Lung (tissue), 11 donors: ENCODE measurements at regions not wholly inside any gene's neighbourhood (a gene's known extent, or its start where the extent isn't known, plus 50 kb on each side); places are given as distances from the start of the nearest gene placed in this dataset.
"Not testable (repeated sequence)": the region's sequence is repeated elsewhere in the genome, so short reads cannot be mapped to it uniquely, and the experiment has no call there.

ENCODE experiments used
- ATAC-seq: fragments of 200-7000 bp; cut with Tn5 transposase; one replicate; pipeline ENCODE4 v1.9.1; 2020; ENCODE audit warnings: moderate number of reproducible peaks; ENCODE audit not compliant: insufficient read depth, low FRiP score
- DNase-seq, 3 donors: peaks; one replicate each; pipeline ENCODE4 v3.0.0-alpha.2; 2013 to 2017
- H3K27ac ChIP-seq, 2 donors: one replicate each; pipeline ENCODE4 v1.5.1; 2013; ENCODE audit warnings: mild to moderate bottlenecking in 2 of 2, moderate library complexity in 2 of 2, control low read depth in 1 of 2, inconsistent platforms in 1 of 2, low read depth in 1 of 2, low read length in 1 of 2
- H3K27me3 ChIP-seq, 3 donors: one replicate each; pipeline ENCODE4 v1.5.1; 2013; ENCODE audit warnings: low read length in 2 of 3; ENCODE audit not compliant: control insufficient read depth in 3 of 3, insufficient read depth in 3 of 3
- H3K36me3 ChIP-seq, 4 donors: one replicate each; pipeline ENCODE4 v1.5.1; 2013; ENCODE audit warnings: low read length in 4 of 4, mild to moderate bottlenecking in 1 of 4, moderate library complexity in 1 of 4; ENCODE audit not compliant: control insufficient read depth in 4 of 4, insufficient read depth in 4 of 4
- H3K4me1 ChIP-seq, 5 donors: one replicate each; pipeline ENCODE4 v1.5.1; 2013; ENCODE audit warnings: low read length in 5 of 5, mild to moderate bottlenecking in 2 of 5, moderate library complexity in 1 of 5; ENCODE audit not compliant: control insufficient read depth in 5 of 5, insufficient read depth in 5 of 5
- H3K4me3 ChIP-seq: one replicate; pipeline ENCODE4 v1.5.1; 2013; ENCODE audit warnings: mild to moderate bottlenecking, control low read depth, moderate library complexity
- H3K9ac ChIP-seq, 2 donors: one replicate each; pipeline ENCODE4 v1.5.1; 2013; ENCODE audit warnings: low read length in 2 of 2, control low read depth in 1 of 2; ENCODE audit not compliant: insufficient read depth in 1 of 2
- H3K9me3 ChIP-seq, 4 donors: one replicate each; pipeline ENCODE4 v1.5.1; 2013; ENCODE audit warnings: low read length in 3 of 4, mild to moderate bottlenecking in 1 of 4, moderate library complexity in 1 of 4; ENCODE audit not compliant: control insufficient read depth in 4 of 4, insufficient read depth in 3 of 4
- WGBS, 2 donors: extraction: QIAGEN DNeasy Blood & Tissue Kit; methylation state at CpG; one replicate each; pipeline ENCODE4 v1.1.7; 2013; 5-methylcytosine and 5-hydroxymethylcytosine counted together
- TF ChIP-seq, protein P1 (sequence below): IDR thresholded peaks from 2 replicates; pipeline ENCODE4 v1.5.1; 2012; ENCODE audit warnings: mild to moderate bottlenecking; ENCODE audit errors: control extremely low read depth, extremely low read depth
- donor health status: control.
- donor health status: control.
- donor health status: Bipolar disorder and iron deficiency.
- donor health status: healthy.
- donor health status: DM: yes; HTN: yes; CAD: no.

DNA sequence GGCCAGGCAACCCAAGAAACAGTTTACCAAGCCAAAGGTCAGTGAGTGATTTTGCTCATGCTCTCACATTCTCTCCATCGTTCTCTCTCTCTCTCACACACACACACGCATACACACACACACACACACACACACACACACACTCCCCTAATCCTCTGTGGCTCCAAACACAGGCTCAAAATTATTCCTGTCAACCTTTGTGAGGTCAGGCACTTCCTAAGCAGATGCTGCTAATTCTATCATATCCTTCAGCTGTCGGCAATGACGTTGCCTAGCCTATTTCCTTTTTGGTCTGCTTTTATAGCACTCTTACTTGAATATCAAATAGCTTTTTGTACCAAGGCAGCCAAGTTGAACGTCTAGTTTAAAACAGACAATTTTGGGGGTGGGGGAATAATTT lies 98.9 kb upstream of the EGLN3 start:
- ATAC-seq (no peak), DNase-seq (peak in 2 of 3 donors; percentile 34 to 51)
- TF ChIP-seq, protein P1, sequence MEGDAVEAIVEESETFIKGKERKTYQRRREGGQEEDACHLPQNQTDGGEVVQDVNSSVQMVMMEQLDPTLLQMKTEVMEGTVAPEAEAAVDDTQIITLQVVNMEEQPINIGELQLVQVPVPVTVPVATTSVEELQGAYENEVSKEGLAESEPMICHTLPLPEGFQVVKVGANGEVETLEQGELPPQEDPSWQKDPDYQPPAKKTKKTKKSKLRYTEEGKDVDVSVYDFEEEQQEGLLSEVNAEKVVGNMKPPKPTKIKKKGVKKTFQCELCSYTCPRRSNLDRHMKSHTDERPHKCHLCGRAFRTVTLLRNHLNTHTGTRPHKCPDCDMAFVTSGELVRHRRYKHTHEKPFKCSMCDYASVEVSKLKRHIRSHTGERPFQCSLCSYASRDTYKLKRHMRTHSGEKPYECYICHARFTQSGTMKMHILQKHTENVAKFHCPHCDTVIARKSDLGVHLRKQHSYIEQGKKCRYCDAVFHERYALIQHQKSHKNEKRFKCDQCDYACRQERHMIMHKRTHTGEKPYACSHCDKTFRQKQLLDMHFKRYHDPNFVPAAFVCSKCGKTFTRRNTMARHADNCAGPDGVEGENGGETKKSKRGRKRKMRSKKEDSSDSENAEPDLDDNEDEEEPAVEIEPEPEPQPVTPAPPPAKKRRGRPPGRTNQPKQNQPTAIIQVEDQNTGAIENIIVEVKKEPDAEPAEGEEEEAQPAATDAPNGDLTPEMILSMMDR, result no peak
- Histone ChIP-seq H3K9me3 (peaks cover 0 to 2% (median 0%) of the 10 kb centered on the region in 4 donors), H3K27me3 (no peaks in the 10 kb centered on the region), H3K36me3 (no peaks in the 10 kb centered on the region), H3K9ac (no peak overlapping the region), H3K4me1 (peaks cover 0 to 7% (median 0%) of the 10 kb centered on the region in 5 donors), H3K27ac (no peak overlapping the region), H3K4me3 (no peak overlapping the region)
- WGBS, 2 donors, result 48 to 61% methylated on average over 5 of the region's 5 CpGs

DNA sequence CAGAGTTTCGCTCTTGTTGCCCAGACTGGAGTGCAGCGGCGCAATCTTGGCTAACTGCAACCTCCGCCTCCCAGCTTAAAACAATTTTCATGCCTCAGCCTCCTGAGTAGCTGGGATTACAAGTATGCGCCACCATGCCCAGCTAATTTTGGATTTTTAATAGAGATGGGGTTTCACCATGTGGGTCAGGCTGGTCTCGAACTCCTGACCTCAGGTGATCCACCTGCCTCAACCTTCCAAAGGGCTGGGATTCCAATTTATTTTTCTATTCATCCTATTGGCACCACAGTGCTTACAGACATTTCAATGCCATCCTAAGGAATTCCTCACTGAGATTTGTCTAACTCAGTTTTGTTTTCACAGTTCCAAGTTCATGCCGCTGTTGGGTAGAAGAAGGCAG lies 98.3 kb upstream of the EGLN3 start:
- ATAC-seq, H3K4me1 ChIP-seq, H3K36me3 ChIP-seq, DNase-seq, H3K9ac ChIP-seq, H3K9me3 ChIP-seq, H3K4me3 ChIP-seq, H3K27ac ChIP-seq, H3K27me3 ChIP-seq: not testable (repeated sequence)
- WGBS, 2 donors, result 97 to 99% methylated on average over 7 of the region's 7 CpGs

DNA sequence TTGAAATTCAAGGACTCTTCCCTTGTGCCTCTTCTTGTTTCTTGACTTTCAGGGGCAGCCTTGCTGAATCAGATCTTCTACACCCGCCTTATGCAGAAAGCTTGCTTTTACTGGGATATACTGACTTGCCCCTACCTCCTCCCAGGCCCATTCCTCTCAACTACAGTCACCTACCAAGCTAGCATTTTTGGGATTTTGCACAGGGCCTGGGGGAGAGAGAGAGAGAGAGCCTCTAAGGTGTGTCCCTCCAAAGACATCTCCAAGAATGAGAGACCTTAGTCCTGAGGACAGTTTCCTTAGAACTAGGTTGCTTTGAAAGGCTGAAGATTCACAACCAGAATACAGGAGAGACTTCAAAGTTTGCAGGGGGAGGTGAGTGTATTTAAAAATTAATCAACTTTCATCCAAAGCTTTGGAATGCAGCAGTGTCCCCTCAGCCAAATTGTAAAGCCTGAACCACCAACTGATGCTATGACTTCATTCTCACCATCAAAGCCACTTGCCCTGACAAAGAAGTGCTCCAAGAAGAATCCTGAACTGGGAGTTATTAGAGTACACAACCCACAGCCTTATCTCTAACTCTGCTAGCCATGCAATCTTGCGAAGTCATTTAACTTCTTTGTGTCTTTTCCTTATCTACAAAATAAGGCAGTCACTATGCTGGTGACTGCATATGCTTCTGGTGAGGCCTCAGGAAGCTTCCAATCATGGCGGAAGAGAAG lies 96.1 kb upstream of the EGLN3 start:
- Histone ChIP-seq H3K4me1 (peaks cover 0 to 3% (median 0%) of the 10 kb centered on the region in 5 donors), H3K36me3 (no peaks in the 10 kb centered on the region), H3K9me3 (peaks cover 0 to 2% (median 0%) of the 10 kb centered on the region in 4 donors), H3K27me3 (no peaks in the 10 kb centered on the region), H3K27ac (no peak overlapping the region), H3K4me3 (no peak overlapping the region), H3K9ac (no peak overlapping the region)
- TF ChIP-seq, protein P1, result no peak
- ATAC-seq (no peak), DNase-seq (no peak)
- 93 to 95% methylated on average over 3 of the region's 3 CpGs for WGBS, 2 donors

DNA sequence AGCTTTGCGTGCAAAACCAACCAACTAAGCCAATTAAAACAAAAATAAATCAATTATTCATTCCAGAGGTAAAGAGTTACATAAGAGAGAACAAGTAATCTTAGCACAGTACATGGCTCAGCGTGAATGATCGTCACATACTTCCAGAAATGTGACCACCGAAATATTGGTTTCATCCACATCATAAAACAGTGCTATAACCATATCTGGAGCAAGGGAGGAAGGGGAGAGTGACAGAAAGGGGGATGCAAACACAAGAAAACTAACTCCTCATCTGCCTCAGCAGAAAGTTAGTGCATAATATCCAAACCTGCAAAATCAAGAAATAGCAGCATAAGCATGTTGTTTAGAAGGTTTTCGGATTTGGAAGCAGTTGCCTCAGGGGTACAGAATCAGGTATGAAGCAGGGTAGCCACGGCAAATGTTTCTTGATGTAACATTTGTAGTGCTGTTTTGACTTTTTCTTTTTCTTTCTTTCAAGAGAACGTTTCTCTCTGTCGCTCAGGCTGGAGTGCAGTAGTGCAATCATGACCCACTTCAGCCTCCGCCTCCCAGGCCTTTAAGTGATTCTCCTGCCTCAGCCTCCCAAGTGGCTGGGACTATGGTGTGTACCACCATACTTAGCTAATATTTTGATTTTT lies 93.9 kb upstream of the EGLN3 start:
- ATAC-seq (no peak), DNase-seq (no peak)
- H3K9ac ChIP-seq, result no peak overlapping the region
- H3K27me3 ChIP-seq, result no peaks in the 10 kb centered on the region
- H3K4me1 ChIP-seq, result peaks cover 0 to 3% (median 0%) of the 10 kb centered on the region in 5 donors
- TF ChIP-seq, protein P1, result no peak
- 95 to 98% methylated on average over 3 to 9 of the region's 9 CpGs for WGBS, 2 donors
- H3K4me3 ChIP-seq, result no peak overlapping the region
- H3K9me3 ChIP-seq, result no peaks in the 10 kb centered on the region
- no peaks in the 10 kb centered on the region for H3K36me3 ChIP-seq
- H3K27ac ChIP-seq, result no peak overlapping the region
